Testis (tissue), 2 donors: ENCODE measurements at regions not wholly inside any gene's neighbourhood (a gene's known extent, or its start where the extent isn't known, plus 50 kb on each side); places are given as distances from the start of the nearest gene placed in this dataset.

Experiments
- POLR2A ChIP-seq: fragments of 450-650 bp; IDR thresholded peaks from one replicate; pipeline ENCODE4 v1.6.1; 2017; ENCODE audit warnings: antibody characterized with exemption, mild to moderate bottlenecking, moderate library complexity
- TF ChIP-seq, protein P1 (sequence below), 3 experiments: fragments of 450-650 bp in 2 of 3; fragments of 200-600 bp in 1 of 3; sonication (generic) in 1 of 3; IDR thresholded peaks; one replicate each; pipeline ENCODE4 v1.5.1; 2016 to 2019; ENCODE audit warnings: antibody characterized with exemption in 3 of 3, mild to moderate bottlenecking in 2 of 3, moderate library complexity in 1 of 3

- TF ChIP-seq, protein P1, sequence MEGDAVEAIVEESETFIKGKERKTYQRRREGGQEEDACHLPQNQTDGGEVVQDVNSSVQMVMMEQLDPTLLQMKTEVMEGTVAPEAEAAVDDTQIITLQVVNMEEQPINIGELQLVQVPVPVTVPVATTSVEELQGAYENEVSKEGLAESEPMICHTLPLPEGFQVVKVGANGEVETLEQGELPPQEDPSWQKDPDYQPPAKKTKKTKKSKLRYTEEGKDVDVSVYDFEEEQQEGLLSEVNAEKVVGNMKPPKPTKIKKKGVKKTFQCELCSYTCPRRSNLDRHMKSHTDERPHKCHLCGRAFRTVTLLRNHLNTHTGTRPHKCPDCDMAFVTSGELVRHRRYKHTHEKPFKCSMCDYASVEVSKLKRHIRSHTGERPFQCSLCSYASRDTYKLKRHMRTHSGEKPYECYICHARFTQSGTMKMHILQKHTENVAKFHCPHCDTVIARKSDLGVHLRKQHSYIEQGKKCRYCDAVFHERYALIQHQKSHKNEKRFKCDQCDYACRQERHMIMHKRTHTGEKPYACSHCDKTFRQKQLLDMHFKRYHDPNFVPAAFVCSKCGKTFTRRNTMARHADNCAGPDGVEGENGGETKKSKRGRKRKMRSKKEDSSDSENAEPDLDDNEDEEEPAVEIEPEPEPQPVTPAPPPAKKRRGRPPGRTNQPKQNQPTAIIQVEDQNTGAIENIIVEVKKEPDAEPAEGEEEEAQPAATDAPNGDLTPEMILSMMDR (IDR thresholded peaks at IDR 0.05): no peak
- TF ChIP-seq POLR2A: no peak
These were observed 77.5 kb upstream of the VWC2 start for GRCh38 chr7:49695971-49696370.
